Gastroesophageal sphincter (tissue), 3 donors: ENCODE measurements at regions not wholly inside any gene's neighbourhood (a gene's known extent, or its start where the extent isn't known, plus 50 kb on each side); places are given as distances from the start of the nearest gene placed in this dataset.

ENCODE experiments used
- EP300 ChIP-seq: sonication (generic); formaldehyde crosslinking; IDR thresholded peaks from one replicate; pipeline ENCODE4 v1.6.1; 2017; ENCODE audit warnings: antibody characterized with exemption, mild to moderate bottlenecking
- TF ChIP-seq, protein P1 (sequence below), 4 experiments: fragments of 200-600 bp in 2 of 4; fragments of 450-650 bp in 2 of 4; sonication (generic) in 1 of 4; IDR thresholded peaks; one replicate each; pipeline ENCODE4 v1.5.1; 2017 to 2019; ENCODE audit warnings: antibody characterized with exemption in 4 of 4, mild to moderate bottlenecking in 2 of 4, moderate library complexity in 2 of 4

GRCh38 chrX:26915064-26915463, 548.1 kb downstream of the PPP4R3C start:
- TF ChIP-seq, protein P1, sequence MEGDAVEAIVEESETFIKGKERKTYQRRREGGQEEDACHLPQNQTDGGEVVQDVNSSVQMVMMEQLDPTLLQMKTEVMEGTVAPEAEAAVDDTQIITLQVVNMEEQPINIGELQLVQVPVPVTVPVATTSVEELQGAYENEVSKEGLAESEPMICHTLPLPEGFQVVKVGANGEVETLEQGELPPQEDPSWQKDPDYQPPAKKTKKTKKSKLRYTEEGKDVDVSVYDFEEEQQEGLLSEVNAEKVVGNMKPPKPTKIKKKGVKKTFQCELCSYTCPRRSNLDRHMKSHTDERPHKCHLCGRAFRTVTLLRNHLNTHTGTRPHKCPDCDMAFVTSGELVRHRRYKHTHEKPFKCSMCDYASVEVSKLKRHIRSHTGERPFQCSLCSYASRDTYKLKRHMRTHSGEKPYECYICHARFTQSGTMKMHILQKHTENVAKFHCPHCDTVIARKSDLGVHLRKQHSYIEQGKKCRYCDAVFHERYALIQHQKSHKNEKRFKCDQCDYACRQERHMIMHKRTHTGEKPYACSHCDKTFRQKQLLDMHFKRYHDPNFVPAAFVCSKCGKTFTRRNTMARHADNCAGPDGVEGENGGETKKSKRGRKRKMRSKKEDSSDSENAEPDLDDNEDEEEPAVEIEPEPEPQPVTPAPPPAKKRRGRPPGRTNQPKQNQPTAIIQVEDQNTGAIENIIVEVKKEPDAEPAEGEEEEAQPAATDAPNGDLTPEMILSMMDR (IDR thresholded peaks at IDR 0.05) = no peak
- TF ChIP-seq EP300 = no peak
